HG03439 (cell line): ENCODE measurements at regions not wholly inside any gene's neighbourhood (a gene's known extent, or its start where the extent isn't known, plus 50 kb on each side); places are given as distances from the start of the nearest gene placed in this dataset.
"Not testable (repeated sequence)": the region's sequence is repeated elsewhere in the genome, so short reads cannot be mapped to it uniquely, and the experiment has no call there.

Experiments
- ATAC-seq: cut with Tn5 transposase; IDR thresholded peaks from one replicate; pipeline ENCODE4 v1.9.1; 2021; ENCODE audit warnings: mild to moderate bottlenecking, moderate library complexity; ENCODE audit not compliant: unreplicated experiment

GRCh38 chr18:10241579-10241978 is 212.9 kb upstream of the APCDD1 start:
- ATAC-seq = no peak

DNA sequence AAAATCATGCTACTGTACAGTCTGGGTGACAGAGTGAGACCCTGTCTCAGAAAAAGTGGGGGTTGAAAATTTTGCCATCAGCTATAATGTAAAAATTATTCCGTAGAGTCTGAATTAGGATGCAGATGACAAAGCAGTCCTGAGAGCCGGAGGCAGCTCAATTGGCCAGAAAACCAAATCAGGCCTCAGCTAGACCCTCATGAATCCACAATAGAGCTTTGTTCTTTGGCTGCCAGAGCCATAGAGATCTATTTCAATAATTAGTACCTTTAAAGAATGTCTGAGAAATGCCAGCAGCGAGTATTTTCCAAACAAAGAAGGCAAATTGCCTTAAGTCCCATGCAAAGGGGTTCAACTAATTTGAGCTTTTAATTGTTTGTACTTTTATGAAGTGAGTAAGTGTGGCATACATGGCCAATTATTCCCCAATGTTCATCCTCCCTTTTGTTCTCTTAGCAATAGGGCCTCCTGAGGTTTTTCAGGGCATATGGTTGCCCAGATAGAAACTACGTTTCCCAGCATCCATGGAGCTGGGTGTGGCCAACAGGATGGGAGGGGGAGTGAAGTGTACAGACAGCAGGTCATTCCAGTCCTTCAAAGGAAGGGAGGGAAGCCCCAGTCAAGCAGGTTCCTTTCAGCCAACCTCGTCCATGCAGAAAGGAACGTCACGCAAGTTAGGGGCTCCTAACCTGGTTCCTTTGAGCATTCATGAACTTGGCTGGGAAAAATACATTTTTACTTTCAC is 211.3 kb upstream of the APCDD1 start:
- no peak for ATAC-seq

DNA sequence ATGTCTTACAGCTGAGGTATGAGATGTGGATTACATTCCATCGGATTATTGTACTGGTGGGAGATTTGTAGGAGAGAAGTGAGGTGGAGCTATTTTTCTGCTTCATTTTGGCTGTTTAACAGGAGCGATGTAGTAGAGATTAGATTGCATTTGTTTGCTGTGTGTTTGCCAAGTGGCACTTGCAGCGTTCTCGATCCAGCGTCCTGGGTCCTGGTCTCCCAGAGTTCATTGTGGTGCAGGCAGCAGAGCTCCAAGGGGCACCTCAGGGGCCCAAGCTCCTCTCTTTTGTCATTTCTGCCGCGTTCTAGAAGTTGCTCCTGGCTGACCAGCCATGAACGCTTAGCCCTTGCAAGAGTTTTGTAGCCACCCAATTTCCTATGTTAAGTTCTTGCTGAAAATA is 210.1 kb upstream of the APCDD1 start:
- ATAC-seq = no peak

GRCh38 chr18:10245031-10245845 is 209.2 kb upstream of the APCDD1 start:
- no peak for ATAC-seq

DNA sequence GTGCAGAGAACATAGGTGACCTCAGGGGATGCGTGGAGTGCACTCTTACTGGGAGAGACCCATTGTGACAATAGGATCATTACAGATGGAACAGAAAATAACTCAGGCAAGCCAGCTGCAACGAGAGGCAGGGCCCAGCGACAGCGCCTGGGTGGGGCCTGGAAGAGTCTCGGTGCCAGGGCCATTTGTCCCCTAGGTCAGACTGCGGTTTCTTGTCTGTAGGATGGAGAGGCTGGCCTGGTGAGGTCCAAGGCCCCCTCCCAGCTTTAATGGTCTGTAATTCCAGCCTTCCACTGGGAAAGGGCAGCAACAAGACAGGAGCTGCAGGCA is 208.6 kb upstream of the APCDD1 start:
- no peak for ATAC-seq

DNA sequence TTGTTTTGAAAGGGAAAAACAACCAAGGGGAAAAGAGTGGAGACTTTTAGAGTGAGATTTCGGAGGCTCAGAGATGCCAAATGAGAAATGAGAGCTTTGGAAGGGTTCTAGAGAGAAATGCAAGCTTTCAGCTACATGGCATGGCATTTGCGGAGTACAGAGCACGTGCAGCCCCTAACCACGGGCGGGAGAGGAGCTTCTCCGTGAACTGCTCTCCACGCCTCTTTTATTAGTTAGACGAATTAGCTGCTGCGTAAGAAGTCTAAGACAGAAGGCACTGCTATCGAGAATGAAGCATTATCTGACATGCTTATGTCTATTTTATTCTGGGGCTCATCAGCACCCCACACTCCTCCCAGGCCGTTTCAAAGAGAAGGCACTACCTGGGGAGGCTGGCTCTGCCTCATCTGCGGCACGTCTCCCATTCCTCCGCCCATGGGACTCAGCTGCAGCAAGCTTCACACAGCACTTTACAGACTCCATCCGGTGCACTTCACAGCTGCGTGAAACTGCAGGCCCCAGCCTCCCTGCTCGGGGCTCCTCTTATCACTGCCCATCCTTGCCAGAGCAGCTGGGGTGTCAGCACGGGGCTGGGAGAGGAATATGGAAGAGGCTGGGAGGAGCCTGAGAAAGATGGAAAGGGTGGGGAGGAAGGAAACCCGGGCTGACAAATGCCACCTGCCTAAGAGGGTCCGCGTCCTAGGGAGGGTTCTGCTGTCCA is 207.3 kb upstream of the APCDD1 start:
- no peak for ATAC-seq

DNA sequence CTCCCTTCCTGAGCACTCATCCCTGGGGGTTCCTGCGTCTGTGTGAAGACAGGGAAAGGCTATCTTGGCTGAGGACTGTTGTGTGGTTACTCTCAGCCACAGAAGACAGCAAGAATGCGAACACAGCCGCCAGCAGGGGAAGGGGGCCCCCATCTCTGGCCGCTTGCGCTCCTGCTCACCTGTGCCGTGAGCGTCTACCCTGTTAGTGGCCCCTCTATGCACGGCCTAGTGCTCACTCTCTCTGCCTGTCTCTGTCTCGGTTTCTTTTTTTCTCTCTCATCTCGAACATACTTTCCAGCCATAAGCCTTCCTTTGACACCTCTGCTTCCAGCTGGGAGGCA is 206.7 kb upstream of the APCDD1 start:
- no peak for ATAC-seq

GRCh38 chr18:10248738-10249137 is 205.7 kb upstream of the APCDD1 start:
- no peak for ATAC-seq

DNA sequence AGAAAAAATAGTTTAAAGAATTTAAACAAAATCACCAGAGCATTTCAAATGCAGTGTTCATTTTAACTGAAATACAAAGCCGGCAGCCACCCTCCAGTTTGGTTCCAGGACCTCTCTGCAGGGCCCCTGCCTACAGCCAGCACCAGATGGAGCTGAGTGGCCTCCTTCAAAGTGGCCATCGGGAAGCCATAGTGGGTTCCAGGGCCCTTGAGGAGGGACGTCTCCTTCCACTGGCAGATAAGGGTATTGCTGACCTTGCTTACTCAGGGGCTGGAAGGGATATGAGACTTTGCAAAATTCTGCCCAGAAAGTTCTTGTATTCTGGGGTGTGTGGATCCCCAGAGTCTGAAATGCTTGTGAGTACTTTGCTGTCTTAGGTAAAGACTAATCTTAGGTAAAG is 205.2 kb upstream of the APCDD1 start:
- no peak for ATAC-seq

DNA sequence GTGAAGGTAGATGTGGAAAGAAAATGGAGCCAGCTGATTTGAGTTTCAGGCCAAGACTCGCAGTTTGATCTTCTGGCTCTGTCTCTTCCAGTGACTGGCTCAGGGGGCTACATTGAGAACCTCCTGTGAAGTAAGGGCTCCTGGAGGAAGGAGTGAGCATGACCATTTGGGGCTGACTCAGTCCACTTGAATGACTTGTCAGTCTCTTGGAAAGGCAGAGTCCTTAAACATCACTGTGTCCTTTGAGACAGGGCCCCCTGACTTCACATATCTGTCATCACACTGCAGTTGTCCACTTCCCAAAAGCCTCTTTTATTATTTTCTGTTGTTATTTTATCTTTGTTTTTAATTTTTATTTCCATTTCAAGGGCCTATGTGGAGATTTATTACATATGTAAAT is 204.6 kb upstream of the APCDD1 start:
- no peak for ATAC-seq

- no peak for ATAC-seq
Observed at GRCh38 chr18:10252494-10252893, 201.9 kb upstream of the APCDD1 start.

DNA sequence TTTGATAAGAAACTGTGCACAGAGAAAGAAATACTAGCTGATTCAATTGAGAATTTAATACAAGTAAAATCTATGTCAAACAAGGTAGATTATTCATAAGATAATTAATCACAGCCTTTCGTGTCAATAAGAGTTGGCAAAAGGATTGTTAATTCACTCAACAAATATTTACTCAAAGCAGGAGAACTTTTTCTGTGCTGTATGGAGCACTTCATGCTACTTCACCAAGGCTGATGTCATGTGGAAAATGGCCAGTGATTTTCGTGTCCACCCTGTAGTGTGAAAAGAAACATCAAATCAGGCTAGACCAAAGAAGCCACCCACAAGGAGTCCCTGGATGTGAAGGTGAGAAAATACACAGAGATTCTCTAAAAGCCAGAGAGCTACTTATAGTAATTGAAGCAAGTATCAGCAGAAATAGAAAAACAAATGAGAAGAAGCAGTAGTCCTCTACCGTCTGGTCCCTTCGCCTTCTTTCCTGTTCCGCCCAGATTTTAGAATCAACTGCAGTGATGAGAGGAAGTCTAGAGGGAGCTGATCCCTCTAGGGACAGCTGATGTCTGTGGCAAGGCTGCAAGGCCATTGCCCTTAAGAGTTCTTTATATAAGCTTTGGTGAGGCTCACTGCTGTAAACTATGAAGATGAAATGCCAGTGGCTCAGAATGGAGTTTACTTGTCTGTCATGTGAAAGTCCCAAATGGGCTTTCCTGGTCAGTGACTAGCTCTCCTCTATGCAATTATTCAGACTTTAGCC is 201.3 kb upstream of the APCDD1 start:
- no peak for ATAC-seq

GRCh38 chr18:10256276-10256675 is 198.2 kb upstream of the APCDD1 start:
- not testable (repeated sequence) for ATAC-seq

DNA sequence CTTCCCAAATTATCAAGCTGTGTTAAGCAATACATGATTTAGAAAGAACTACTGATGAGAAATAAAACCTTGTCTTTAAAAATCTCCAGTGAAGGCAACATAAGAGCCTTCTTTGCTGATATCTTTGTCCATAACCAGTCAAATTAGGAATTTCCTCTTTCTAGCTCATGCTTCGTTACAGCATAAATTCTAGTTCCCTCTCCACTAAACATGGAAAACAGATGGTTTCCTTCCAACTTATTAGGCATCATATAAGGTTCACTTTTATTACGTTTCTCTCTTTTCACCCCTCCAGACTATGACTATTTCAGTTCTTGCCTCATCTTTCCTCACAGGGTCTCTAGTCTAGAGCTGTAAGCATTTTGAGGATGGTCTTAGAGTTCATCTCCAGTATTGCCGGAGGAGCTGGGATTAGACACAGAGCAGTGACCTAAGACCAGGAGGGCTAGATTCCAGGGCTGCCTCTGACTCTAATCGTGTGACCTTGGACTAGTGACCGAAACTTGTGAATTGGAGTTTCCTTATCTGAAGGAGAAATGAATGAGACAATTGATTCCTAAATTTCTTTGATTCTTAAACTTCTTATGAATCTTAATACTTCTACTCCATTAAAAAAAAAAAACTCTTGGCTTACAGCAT is 195.5 kb upstream of the APCDD1 start:
- no peak for ATAC-seq

DNA sequence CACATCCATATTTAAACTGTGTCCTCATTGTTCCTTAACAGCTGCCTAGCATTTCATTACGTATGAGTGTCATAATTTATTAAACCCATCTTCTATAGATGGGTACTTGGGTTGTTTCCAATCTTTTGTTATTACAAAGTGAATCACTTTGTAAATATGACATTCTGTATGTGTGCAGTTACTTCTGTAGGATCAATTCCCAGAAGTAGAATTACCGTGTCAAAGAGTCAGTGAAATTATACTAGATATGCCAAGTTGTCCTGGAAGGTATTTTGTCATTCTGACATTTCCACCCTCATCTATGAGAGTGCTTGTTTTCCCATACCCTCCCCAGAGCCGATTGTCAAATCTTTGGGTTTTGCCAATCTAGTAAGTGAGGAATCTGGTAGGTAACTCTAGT is 194.5 kb upstream of the APCDD1 start:
- no peak for ATAC-seq

DNA sequence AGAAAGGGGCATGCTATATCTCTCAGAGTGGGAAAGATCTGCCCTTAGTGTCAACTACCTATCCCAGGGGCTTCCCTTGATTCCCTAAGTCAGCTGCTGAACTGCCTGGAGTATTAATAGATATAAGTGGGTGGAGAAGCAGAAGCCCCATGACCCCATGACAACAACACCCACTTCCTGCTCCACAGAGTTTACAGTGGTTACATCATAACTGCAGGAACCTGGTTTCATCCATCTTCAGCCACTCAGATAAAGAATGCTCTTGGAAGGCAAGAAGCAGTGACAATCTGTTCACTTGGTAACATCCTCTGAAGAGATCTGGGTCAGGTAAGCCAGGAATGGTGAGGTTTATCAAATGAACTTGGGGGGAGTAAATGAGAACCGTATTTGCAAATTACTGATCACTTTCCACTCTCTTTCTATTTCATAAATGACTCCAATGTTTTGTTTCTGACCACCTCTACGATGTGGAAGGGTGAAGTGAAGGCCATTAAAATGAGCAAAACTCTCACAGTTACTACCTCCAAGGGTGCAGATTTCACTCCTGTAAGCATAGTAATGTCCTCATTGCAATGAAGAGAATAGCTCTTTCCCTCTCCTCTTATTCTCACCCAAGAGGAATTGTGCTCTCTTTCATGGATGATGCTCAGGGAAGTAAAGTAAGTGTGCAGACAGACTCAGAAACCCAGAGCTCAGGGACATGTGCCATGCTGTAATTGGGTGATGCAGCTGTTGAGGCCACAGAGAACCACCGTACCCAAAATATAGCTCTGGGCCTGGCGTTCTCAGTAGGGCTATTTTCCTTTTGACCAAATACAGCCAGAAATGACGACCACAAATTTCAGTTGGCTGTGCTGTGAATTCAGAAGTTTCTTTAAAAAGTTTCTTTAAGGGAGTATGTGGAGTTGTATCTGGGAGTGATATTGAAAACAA is 192.8 kb upstream of the APCDD1 start:
- ATAC-seq = no peak

DNA sequence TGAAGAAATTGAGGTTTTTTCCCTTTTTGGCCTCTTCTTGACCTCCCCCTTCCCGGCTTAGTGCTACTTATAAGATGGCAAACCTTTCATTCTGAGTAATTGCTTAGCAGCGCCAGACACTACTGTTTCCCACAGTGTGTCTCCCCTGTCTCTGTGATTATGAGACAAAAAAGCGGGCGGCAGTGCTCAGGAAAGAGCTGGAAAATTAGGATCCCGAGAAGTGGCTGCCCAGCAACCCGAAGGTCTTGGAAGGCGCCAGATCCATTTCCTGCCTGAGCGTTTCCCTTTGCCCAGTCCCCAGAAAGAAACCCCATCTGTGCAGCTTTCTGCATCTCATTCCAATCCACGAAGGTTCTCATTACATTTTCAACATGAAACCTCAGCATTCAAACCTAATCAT is 191.9 kb upstream of the APCDD1 start:
- ATAC-seq = no peak

GRCh38 chr18:10264260-10264659 is 190.2 kb upstream of the APCDD1 start:
- no peak for ATAC-seq

DNA sequence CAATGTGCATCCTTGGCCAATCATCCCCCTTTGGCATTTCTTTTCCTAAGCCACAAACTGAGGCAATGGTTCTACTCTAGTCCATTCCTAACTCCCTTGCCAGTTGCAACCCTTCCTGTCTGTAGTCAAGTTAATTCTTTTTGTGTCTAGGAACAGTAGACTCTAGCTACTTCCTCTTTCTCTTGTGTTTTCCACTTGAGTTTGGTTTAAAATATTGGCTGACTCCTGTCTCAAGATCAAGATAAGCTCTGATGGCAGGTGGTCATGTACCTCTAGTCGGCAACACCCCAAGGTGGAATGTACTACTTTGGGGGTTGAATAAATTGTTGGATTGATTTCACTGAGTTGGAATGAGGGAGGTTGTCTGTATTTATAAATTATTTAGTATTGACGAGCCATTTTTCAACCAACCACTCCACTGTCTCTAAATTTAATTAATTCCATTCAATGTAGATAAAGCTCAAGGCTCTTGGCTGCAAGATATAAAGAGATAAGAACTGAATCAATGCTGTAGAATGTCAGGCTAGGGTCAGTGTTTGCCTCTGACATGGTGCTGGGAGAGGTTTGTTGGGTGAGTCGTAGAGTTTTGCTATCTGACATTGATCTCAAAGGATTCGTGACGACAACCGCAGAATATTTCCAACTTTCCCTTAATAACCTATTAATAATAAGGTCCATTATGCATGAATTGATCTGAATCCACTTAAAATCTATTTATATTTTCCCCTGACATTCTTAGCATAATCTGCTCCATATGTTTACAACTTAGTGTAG is 188.7 kb upstream of the APCDD1 start:
- no peak for ATAC-seq
